ENCODE measurements at regions not wholly inside any gene's neighbourhood (a gene's known extent, or its start where the extent isn't known, plus 50 kb on each side); places are given as distances from the start of the nearest gene placed in this dataset.

- Histone ChIP-seq H2AFZ (replicated peaks; ENCODE audit: low read length, poor library complexity) (no peak overlapping the region), H3K9me1 (ENCODE audit: insufficient read depth, low read length) (no peaks in the 10 kb centered on the region), H3K9ac (ENCODE audit: low read depth, low read length) (no peak overlapping the region), H3K27ac (ENCODE audit: insufficient read depth, low read length) (no peak overlapping the region), H3K4me2 (ENCODE audit: low read depth, low read length) (no peak overlapping the region), H3K79me1 (ENCODE audit: low read depth in 1 of 2, low read length in 2 of 2) (no peaks in the 10 kb centered on the region), H2BK15ac (ENCODE audit: low read depth, low read length) (no peak overlapping the region), H2BK120ac (ENCODE audit: low read depth, low read length) (no peak overlapping the region), H2BK20ac (ENCODE audit: low read depth, low read length) (no peak overlapping the region), H3K9me3 (ENCODE audit: control insufficient read depth, insufficient read depth, low read length) (peaks cover 38% of the 10 kb centered on the region), H3K56ac (ENCODE audit: extremely low read depth, insufficient read depth, low read length) (no peak overlapping the region), H2BK5ac (ENCODE audit: low read depth, low read length, poor library complexity, severe bottlenecking) (no peak overlapping the region), H2AK9ac (replicated peaks; ENCODE audit: low read depth, low read length, poor library complexity) (no peak overlapping the region), H3K18ac (ENCODE audit: low read depth, low read length) (no peak overlapping the region), H4K5ac (ENCODE audit: low read depth, low read length) (no peak overlapping the region), H3K4ac (ENCODE audit: low read depth, low read length) (no peak overlapping the region), H3K14ac (replicated peaks; ENCODE audit: low read depth, low read length) (no peak overlapping the region), H3K23ac (ENCODE audit: low read depth, low read length) (no peak overlapping the region), H4K8ac (ENCODE audit: low read depth in 2 of 2, low read length in 2 of 2) (no peak overlapping the region), H3K36me3 (ENCODE audit: control insufficient read depth, insufficient read depth, low read length) (no peaks in the 10 kb centered on the region), H3K4me3 (ENCODE audit: insufficient read depth, low read depth, low read length) (no peak overlapping the region), H4K91ac (ENCODE audit: insufficient read depth, low read depth, low read length) (no peak overlapping the region), H3K4me1 (ENCODE audit: control insufficient read depth, insufficient read depth, low read length) (no peaks in the 10 kb centered on the region), H4K20me1 (ENCODE audit: insufficient read depth, low read length) (no peaks in the 10 kb centered on the region), H2AK5ac (ENCODE audit: low read depth, low read length) (no peak overlapping the region), H3K27me3 (ENCODE audit: control insufficient read depth, insufficient read depth, low read length) (no peaks in the 10 kb centered on the region)
- dilution Hi-C loops (cut with HindIII; ENCODE audit: low sequenced_read_pairs, unreplicated experiment): no loop called here
- POLR2A ChIA-PET (ENCODE audit: unreplicated experiment): no interaction called here
- DNase-seq (no peak), ATAC-seq (ENCODE audit: low read depth) (no peak)
- in situ Hi-C loops (cut with MboI; ENCODE audit: low sequenced_read_pairs): no loop called here
- 67% methylated on average over 1 of the region's 5 CpGs; no CpG with 5 or more reads in 1 of the 2 experiments for WGBS, 2 experiments (ENCODE audit: extremely low coverage in 2 of 2, insufficient read length in 1 of 2)
- CTCF ChIA-PET: no interaction called here
- intact Hi-C loops (cut with micrococcal nuclease): no loop called here
- BruUV-seq (replicated peaks): no TSS peak
- TF ChIP-seq RFX5 (IDR thresholded peaks at IDR 0.05; ENCODE audit: low read depth, low read length): no peak
- TF ChIP-seq SMC3 (IDR thresholded peaks at IDR 0.05; ENCODE audit: low read depth, low read length): no peak
Observed at GRCh38 chr21:40912375-40912774, 65.4 kb upstream of the DSCAM start.
